ENCODE measurements at regions not wholly inside any gene's neighbourhood (a gene's known extent, or its start where the extent isn't known, plus 50 kb on each side); places are given as distances from the start of the nearest gene placed in this dataset.
"Not testable (repeated sequence)": the region's sequence is repeated elsewhere in the genome, so short reads cannot be mapped to it uniquely, and the experiment has no call there.

GRCh38 chr4:74578329-74578728 lies 133.4 kb downstream of the AREG start:
- Histone ChIP-seq H3K4me3 (ENCODE audit: low read length in 3 of 3) (no peak overlapping the region), H3K27ac (ENCODE audit: low read depth in 2 of 2, low read length in 2 of 2) (no peak overlapping the region), H3K27me3 (ENCODE audit: control insufficient read depth, insufficient read depth, low read length) (no peaks in the 10 kb centered on the region), H3K4me1 (ENCODE audit: control insufficient read depth in 2 of 3, insufficient read depth in 2 of 3, low read depth in 1 of 3, low read length in 3 of 3) (no peaks in the 10 kb centered on the region), H3K9me3 (ENCODE audit: control insufficient read depth in 2 of 3, insufficient read depth in 1 of 3, low read length in 3 of 3) (no peaks in the 10 kb centered on the region), H3K9ac (ENCODE audit: low read length in 3 of 3) (no peak overlapping the region), H3K36me3 (ENCODE audit: control insufficient read depth in 2 of 3, insufficient read depth in 3 of 3, low read length in 3 of 3) (no peaks in the 10 kb centered on the region)
- DNase-seq, result no peak
- TF ChIP-seq CTCF (IDR thresholded peaks at IDR 0.05; ENCODE audit: borderline replicate concordance, extremely low read depth, insufficient read depth), result no peak
- FAIRE-seq, result no peak
- intact Hi-C loops (cut with DNase I), result no loop called here

GRCh38 chr4:74578865-74579264 lies 133.9 kb downstream of the AREG start:
- H3K9me3 ChIP-seq (ENCODE audit: control insufficient read depth in 2 of 3, insufficient read depth in 1 of 3, low read length in 3 of 3); H3K27ac ChIP-seq (ENCODE audit: low read depth in 2 of 2, low read length in 2 of 2); H3K9ac ChIP-seq (ENCODE audit: low read length in 3 of 3); FAIRE-seq; H3K4me3 ChIP-seq (ENCODE audit: low read length in 3 of 3); intact Hi-C loops (cut with DNase I); H3K4me1 ChIP-seq (ENCODE audit: control insufficient read depth in 2 of 3, insufficient read depth in 2 of 3, low read depth in 1 of 3, low read length in 3 of 3); H3K27me3 ChIP-seq (ENCODE audit: control insufficient read depth, insufficient read depth, low read length); H3K36me3 ChIP-seq (ENCODE audit: control insufficient read depth in 2 of 3, insufficient read depth in 3 of 3, low read length in 3 of 3): not testable (repeated sequence)
- peak in 1 of 5 donors; percentile 55 for DNase-seq

GRCh38 chr4:74583089-74583700 lies 138.3 kb downstream of the AREG start:
- Histone ChIP-seq H3K27ac (ENCODE audit: low read depth in 2 of 2, low read length in 2 of 2) (no peak overlapping the region), H3K4me3 (ENCODE audit: low read length in 3 of 3) (no peak overlapping the region), H3K9ac (ENCODE audit: low read length in 3 of 3) (no peak overlapping the region), H3K9me3 (ENCODE audit: control insufficient read depth in 2 of 3, insufficient read depth in 1 of 3, low read length in 3 of 3) (no peaks in the 10 kb centered on the region), H3K4me1 (ENCODE audit: control insufficient read depth in 2 of 3, insufficient read depth in 2 of 3, low read depth in 1 of 3, low read length in 3 of 3) (no peaks in the 10 kb centered on the region), H3K36me3 (ENCODE audit: control insufficient read depth in 2 of 3, insufficient read depth in 3 of 3, low read length in 3 of 3) (no peaks in the 10 kb centered on the region), H3K27me3 (ENCODE audit: control insufficient read depth, insufficient read depth, low read length) (no peaks in the 10 kb centered on the region)
- DNase-seq, result no peak
- no peak for TF ChIP-seq CTCF (IDR thresholded peaks at IDR 0.05; ENCODE audit: borderline replicate concordance, extremely low read depth, insufficient read depth)
- intact Hi-C loops (cut with DNase I), result no loop called here
- FAIRE-seq, result no peak

- Histone ChIP-seq H3K27me3 (ENCODE audit: control insufficient read depth, insufficient read depth, low read length) (no peaks in the 10 kb centered on the region), H3K27ac (ENCODE audit: low read depth in 2 of 2, low read length in 2 of 2) (no peak overlapping the region), H3K36me3 (ENCODE audit: control insufficient read depth in 2 of 3, insufficient read depth in 3 of 3, low read length in 3 of 3) (no peaks in the 10 kb centered on the region), H3K4me3 (ENCODE audit: low read length in 3 of 3) (no peak overlapping the region), H3K9ac (ENCODE audit: low read length in 3 of 3) (no peak overlapping the region), H3K9me3 (ENCODE audit: control insufficient read depth in 2 of 3, insufficient read depth in 1 of 3, low read length in 3 of 3) (no peaks in the 10 kb centered on the region), H3K4me1 (ENCODE audit: control insufficient read depth in 2 of 3, insufficient read depth in 2 of 3, low read depth in 1 of 3, low read length in 3 of 3) (no peaks in the 10 kb centered on the region)
- intact Hi-C loops (cut with DNase I), result no loop called here
- TF ChIP-seq CTCF (IDR thresholded peaks at IDR 0.05; ENCODE audit: borderline replicate concordance, extremely low read depth, insufficient read depth), result no peak
- DNase-seq (no peak), FAIRE-seq (no peak)
These were observed 138.8 kb downstream of the AREG start for GRCh38 chr4:74583757-74584156.
